Hematopoietic multipotent progenitor cell (in vitro differentiated cells): ENCODE measurements at regions not wholly inside any gene's neighbourhood (a gene's known extent, or its start where the extent isn't known, plus 50 kb on each side); places are given as distances from the start of the nearest gene placed in this dataset.
A peak's percentile ranks its signal among the peaks of the same experiment; 100 is the strongest.

Experiments
- DNase-seq, 3 donors: peaks; one replicate each; pipeline ENCODE4 v3.0.0-alpha.2; 2011 to 2015; ENCODE audit warnings: low read depth in 2 of 3, low spot score in 2 of 3

DNA sequence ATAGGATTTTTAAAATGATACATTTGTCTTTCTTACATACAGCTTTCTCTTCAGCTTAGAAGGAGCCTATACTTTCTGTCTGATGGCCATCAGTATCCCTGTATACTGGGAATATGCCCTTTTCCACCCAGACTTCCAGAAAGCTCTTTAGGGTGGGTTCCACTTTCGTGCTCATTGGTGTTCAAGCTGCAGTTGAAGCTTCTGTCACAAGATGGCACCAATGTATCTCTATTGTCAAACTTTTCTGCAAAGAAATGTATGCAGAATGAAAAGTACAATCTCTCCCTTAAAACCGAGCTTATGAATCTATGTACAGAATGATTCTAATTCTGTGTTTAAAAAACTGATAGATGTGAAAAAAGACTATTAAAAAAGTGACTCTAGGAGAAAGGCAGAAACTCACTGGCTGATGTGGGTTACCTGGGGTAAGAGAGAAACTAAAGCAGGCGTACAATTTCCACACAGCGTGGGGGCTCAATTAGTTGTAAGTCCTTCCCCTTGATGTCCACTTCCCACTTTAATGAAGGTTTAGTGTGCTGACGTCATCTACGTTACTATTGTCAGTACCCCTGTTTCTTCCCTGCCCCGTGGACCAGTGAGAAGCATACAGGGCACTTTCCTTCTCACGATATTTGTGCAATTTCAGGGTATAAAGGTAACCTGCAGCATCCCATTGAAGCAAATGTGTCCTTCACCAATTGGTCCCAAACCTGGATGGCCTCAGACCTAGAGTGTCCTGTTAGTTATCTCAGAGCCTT, 57.3 kb upstream of the TCEAL2 start:
- DNase-seq = peak in 2 of 3 donors; percentile 8 to 37

DNA sequence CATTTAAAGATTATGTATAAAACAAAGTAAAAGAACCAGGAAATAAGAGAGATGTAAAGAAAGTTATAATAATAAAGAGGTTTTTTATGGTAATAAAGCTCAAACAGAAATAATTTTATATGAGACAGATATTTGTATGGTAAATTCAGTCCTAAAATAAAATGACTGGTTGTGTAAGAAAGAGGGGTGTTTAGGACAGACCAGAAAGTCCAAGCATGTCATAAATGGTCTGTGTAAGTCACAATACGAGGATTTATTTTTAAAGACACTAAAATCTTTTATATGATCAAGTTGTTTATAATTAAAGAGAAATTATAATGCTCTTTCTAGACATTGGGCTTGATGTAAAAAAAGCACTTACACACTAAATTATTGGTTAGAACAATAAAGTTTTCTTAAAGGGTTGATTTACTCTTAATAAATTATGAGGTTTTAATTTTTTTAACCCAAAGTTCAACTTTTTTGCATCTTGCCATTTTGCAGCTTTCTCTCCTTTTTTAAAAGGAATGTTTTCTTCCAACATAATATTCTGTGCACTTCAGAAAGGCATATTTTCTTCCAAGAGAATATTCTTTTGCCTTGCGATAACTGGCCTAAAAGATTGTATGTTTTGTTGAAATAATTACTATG, 61.9 kb upstream of the TCEAL2 start:
- DNase-seq = no peak

DNA sequence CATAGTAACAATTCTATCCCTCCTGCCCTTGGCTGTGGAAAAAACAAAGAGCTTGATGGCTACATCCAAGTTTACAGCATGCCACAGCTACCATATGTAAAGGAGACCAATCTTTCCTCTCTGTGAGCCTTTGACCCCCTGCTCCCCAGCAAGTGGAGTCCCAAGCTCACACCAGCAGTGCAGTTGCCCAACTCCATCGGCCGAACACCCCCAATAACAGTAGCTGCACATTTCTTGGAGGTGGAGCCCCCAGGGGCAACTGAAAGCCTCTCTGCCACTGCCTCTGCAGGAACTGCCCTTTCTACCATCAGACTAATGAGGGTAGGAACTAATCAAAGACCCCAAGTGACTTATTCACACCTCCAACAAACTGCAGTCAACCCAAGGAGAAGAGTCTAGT, 81.0 kb upstream of the TCEAL2 start:
- DNase-seq = no peak

DNA sequence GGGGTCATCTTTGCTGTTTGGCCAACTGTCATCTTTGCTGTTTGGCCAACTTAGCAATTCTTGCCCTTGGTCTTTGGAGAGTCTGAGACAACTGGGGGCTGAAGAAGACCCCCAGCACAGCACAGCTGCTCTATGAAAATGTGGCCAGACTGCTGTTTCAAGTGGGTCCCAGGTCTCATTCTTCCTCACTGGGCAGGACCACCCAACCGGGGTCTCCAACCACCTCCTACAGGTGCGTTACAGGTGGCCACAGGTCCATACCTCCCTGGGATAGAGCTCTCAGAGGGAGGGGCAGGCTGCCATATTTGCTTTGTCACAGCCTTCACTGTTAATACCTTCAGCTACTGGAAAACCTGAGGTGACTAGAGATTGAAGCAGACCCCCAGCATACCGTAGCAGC, 82.1 kb upstream of the TCEAL2 start:
- no peak for DNase-seq

- DNase-seq = no peak
Observed at GRCh38 chrX:102042372-102043325, 82.8 kb upstream of the TCEAL2 start.

DNA sequence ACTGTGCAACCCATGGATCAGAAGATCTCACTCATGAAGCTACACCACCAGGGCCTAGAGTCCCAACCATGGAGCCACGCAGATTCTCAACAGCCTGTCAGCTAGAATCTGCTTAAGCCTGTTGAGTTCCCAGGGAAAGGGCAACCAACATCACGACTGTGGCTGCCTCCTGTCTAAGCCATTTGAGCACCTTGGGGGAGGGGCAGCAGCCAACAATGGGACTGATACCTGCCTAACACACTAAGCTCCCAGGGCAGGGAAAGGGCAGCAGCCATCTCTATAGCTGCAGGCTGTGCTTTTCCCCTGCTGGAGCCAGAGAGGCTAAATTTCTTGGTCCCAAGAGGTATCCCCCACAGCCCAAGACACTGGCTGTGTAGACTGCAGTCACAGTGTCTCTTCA, 96.5 kb upstream of the TCEAL2 start:
- no peak for DNase-seq

DNA sequence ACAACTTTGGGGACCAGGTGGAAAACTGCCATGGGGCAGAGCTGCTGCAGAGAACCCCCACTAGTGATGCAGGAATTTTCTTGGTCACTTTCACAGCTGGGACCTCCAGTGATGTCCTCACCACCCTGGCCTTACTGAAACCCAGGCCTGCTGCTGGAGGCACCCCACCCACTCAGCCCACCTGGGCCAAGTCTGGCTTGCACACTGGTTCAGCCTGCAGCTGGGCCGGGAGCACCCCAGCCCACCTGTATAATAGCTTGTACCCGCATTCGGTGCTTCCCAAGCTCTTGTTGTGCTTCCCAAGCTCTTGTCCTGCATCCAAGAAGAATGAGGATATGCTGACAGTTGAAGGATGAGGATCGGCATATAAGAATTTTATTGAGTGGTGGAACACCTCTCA, 86.4 kb upstream of the ZMAT1 start:
- no peak for DNase-seq

- DNase-seq = no peak
Observed at GRCh38 chrX:102008901-102009300, 77.1 kb upstream of the ZMAT1 start.

DNA sequence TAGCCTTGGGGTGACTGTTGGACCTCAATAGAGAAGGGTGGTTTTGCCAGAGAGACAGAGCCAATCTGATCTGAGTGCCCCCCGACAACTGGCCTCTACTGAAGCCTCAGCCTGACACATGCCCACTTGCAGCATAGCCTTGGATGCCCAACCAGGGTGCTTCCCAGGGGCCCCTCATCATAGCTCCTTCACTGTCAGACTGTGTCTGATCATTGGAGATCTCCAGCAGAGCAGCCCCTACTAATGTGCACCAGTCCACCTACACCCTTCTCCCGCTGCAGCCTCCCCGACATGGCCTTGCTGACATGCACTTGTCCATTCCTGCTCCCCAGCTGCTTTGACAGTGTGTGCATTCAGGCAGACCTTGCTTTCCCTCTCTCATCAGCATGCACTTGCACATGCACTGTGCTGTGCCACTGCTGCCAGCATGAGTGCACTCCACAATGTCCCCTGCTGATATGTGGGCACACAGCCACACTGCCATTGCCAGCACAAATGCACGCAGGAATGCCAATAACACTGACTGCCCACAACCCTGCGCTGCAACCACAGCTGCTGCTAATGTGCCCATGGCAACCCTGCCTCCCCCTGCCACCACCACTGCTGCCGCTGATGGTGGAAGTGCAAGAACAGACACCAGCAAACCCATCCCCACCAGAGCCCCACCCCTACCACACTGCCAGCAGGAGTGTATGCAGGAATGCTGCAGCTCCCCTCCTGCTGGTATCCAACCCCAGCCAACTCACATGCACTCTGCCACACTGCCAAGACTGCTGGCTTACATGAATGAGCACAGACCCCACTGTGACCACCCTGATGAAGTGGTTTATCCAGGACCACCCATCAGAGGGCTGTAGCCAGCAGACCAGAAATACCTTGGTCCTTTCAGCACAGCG, 68.1 kb upstream of the ZMAT1 start:
- DNase-seq = no peak

GRCh38 chrX:101993335-101993734, 61.5 kb upstream of the ZMAT1 start:
- DNase-seq = no peak

- no peak for DNase-seq
Observed at GRCh38 chrX:101986586-101986985, 54.8 kb upstream of the ZMAT1 start.
